AG10803 (cell line): ENCODE measurements at regions not wholly inside any gene's neighbourhood (a gene's known extent, or its start where the extent isn't known, plus 50 kb on each side); places are given as distances from the start of the nearest gene placed in this dataset.

Source experiments
- DNase-seq: peaks from one replicate; pipeline ENCODE4 v3.0.0; 2010; ENCODE audit warnings: low read depth
- H3K4me3 ChIP-seq: 2 replicates; pipeline ENCODE4 v1.5.1; 2011; ENCODE audit warnings: mild to moderate bottlenecking, low read length, control low read depth
- TF ChIP-seq, protein P1 (sequence below): conservative IDR thresholded peaks from 2 replicates; pipeline ENCODE4 v1.5.1; 2011; ENCODE audit warnings: mild to moderate bottlenecking, low read length, control low read depth, inconsistent platforms

DNA sequence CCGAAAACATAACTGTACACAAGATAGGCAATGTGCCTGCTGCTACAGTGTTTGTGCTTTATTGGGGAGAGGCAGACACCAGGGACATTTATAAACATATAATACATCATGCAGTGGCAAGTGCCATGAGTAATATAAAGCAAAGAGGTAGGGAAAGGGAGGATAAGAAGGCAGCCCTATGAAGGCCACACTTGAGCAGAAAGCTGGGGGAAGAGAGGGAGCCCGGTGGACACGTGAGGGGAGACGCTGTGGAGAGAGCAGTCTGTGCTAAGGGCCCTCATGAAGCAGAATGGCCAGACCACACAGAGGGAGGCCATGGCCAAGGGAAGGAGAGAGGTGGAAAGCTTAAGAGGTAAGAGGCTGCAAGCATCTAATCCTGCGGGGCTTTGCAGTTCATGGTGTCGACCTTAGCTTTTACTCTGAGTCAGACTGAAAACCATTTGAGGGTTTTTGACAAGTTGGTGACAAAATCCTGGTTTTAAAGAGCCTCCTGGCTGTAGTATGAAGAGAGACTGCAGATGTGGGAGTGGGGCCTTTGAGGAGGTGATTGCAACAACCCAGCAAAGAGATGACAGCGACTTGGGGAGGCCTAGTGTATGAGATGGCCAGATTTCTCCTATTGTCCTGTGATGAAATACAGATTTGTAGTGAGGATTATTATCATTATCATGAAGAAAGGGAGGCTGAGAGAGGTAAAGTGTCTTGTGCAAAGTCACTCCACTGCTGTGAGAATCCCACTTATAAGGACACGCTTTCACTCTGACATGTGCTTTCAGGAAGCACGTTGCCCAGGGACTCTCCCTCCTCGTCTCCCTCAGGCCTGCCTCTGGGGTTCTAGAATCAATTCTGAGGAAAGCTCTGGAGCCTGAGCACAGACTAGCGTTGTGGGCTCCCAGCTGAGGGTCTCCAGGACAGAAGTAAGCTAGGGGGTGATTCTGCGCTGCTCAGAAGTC lies 192.9 kb downstream of the RHOU start:
- TF ChIP-seq, protein P1, sequence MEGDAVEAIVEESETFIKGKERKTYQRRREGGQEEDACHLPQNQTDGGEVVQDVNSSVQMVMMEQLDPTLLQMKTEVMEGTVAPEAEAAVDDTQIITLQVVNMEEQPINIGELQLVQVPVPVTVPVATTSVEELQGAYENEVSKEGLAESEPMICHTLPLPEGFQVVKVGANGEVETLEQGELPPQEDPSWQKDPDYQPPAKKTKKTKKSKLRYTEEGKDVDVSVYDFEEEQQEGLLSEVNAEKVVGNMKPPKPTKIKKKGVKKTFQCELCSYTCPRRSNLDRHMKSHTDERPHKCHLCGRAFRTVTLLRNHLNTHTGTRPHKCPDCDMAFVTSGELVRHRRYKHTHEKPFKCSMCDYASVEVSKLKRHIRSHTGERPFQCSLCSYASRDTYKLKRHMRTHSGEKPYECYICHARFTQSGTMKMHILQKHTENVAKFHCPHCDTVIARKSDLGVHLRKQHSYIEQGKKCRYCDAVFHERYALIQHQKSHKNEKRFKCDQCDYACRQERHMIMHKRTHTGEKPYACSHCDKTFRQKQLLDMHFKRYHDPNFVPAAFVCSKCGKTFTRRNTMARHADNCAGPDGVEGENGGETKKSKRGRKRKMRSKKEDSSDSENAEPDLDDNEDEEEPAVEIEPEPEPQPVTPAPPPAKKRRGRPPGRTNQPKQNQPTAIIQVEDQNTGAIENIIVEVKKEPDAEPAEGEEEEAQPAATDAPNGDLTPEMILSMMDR, result no peak
- H3K4me3 ChIP-seq, result no peak overlapping the region
- no peak for DNase-seq

DNA sequence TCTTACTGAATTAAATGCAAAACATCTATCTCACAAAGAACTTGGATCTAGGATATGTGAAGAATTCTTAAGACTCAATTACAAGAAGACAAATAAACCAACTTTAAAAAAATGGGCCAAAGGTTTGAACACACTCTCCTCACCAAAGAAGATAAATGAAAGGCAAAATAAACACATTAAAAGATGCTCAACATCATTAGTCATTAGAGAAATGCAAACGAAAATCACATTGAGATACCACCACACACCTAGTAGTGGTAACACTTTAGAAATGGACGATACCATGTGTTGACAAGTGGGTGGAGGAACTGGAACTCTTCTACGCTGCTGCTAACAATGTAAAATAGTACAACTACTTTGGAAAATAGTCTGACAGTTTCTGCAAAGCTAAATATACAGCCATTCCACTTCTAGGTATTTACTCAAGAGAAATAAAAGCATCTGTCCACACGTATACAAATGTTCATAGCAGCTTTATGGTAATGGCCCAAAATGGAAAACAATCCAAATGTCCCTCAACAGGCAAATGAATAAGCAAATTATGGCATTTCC lies 194.3 kb downstream of the RHOU start:
- TF ChIP-seq, protein P1, result no peak
- DNase-seq, result no peak
- H3K4me3 ChIP-seq, result no peak overlapping the region

DNA sequence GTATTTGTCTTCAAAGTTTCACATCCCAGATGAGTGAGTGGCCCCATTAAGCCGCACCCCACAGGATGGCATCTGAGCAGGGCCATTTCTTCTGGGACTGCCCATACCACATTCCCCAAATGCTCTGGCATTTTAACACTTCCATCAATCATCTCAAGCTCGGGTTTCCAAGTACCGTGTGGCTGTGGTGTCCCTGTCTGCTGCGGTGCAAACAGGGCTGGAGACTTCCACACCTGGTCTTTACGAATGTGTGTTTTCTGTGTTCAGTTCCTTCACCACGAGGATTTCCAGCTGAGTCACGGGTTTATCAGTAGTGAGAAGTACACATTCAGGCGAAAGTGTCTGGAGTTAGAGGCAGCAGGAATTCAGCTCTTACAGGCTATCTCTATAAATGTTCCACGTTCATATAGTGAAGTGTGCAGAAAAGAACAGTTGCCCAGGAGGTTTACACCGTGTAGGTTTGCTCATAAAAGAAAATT lies 195.2 kb downstream of the RHOU start:
- DNase-seq, result no peak
- TF ChIP-seq, protein P1, result no peak

DNA sequence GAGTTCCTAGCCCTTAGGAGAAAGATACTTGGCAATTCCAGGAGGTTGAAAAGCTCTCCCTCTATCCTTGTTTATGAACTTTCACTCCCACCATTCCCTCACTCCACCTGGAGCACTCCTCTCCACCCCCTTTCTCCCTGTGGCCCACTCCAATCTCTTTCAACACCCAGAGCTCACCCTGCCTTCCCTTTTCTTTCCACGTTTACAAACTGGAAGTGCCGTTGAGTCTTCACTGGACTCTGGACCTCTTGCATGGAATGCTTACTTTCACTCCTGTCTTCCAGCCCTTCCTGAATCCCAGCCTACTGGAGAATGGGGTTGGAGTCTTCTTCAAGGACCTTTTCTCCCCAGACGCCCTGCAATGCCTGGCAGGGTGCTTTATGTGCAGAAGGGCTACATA lies 198.5 kb downstream of the RHOU start:
- DNase-seq, result no peak
- H3K4me3 ChIP-seq, result no peak overlapping the region
- TF ChIP-seq, protein P1, result no peak

More for the DNA sequence above, 195.2 kb downstream of the RHOU start:
- H3K4me3 ChIP-seq, result no peak overlapping the region

DNA sequence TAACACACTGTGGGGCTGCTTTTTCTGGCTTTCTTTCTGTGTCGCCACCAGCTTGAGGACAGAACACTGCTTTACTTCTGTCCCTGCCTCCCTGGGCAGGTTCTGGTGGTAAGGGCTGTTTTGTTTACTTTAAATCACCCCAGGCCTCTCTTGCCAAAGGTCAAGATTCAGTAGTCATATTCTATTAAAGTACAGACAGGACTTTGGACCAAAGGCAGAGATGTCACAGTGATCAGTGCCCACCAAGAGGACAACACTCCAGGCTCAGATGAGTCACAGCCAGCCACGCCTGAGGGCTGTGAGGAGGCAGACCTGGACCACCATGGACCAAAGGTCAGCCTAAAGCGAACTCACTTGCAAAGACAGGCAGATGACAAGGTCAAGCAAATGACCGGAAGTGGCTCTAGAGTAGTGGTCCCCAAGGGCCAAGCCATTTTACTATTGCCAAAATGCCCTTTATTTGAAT lies 200.0 kb downstream of the RHOU start:
- H3K4me3 ChIP-seq, result no peak overlapping the region
- no peak for DNase-seq
- TF ChIP-seq, protein P1, result no peak

DNA sequence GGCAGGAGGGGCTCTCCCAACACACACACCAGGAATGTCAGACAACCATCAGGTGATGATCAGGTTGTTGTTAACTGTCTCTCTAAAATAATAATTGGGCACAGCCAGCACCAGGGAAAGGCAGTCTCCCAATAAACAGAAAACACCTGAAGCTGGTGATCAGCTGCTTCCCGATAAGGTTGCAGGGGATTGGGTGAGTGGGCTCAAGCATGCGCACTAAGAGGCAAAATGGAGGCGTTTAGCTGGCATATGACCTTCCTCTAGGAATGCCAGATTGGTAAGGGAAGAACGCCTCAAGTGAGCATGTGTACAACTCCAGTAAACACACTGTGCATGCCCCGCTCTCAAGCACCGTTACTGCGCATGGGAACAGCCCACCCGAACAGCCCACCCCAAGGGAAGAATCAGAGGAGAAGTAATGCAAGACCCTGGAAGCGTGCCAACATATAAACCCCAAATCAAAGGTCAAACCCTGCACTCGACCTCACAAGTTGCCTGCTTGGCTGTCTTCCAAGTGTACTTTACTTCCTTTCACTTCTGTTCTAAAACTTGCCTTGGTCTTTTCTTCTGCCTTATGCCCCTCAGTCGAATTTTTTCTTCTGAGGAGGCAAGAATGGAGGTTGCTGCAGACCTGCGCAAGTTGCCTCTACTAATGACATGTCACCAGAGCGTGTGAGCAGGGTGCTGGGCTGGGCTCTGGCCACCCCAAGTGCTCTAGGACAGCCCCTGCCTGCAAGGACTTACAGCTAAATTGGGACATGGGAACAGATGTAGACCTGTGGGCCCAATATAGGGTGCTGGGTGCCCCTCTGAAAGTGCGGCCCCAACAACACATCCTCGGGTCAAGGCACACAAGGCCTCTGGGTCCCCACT lies 200.8 kb downstream of the RHOU start:
- H3K4me3 ChIP-seq, result no peak overlapping the region
- DNase-seq, result no peak
- TF ChIP-seq, protein P1, result no peak
